GM13976 (cell line): ENCODE measurements at regions not wholly inside any gene's neighbourhood (a gene's known extent, or its start where the extent isn't known, plus 50 kb on each side); places are given as distances from the start of the nearest gene placed in this dataset.

Experiments used
- DNase-seq: peaks from one replicate; pipeline ENCODE4 v3.0.0; 2012; ENCODE audit warnings: low spot score
- in situ Hi-C: fragments of 300-500 bp; cut with MboI; formaldehyde crosslinking; loops from one replicate; pipeline ENCODE4 v1.12.0; 2022; ENCODE audit warnings: low sequenced_read_pairs, mixed read lengths, inconsistent platforms; ENCODE audit not compliant: unreplicated experiment
- TF ChIP-seq, protein P1 (sequence below): IDR thresholded peaks from 2 replicates; pipeline ENCODE4 v1.5.1; 2012; ENCODE audit warnings: borderline replicate concordance, mild to moderate bottlenecking; ENCODE audit not compliant: insufficient read depth; ENCODE audit errors: extremely low read depth, missing control alignments, control extremely low read depth

DNA sequence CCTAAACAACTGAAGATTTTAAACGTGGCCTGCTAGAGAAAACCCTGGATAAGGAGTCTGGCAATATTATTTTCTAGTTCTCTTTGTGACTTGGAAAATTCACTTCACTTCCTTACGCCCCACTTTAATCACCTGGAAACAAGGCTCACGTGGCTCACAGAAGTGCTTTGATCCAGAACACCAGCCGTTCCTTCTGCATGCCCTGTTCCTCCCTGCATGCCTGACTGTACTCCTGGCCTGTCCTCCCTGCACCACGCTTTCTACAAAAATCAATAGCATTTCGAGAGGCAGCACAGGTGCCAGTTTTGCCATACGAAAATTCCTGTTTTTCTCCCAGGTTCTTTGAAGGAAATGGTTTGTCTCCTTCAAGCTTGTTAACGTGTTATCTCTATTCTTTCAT lies 474.2 kb upstream of the RGMA start:
- TF ChIP-seq, protein P1, sequence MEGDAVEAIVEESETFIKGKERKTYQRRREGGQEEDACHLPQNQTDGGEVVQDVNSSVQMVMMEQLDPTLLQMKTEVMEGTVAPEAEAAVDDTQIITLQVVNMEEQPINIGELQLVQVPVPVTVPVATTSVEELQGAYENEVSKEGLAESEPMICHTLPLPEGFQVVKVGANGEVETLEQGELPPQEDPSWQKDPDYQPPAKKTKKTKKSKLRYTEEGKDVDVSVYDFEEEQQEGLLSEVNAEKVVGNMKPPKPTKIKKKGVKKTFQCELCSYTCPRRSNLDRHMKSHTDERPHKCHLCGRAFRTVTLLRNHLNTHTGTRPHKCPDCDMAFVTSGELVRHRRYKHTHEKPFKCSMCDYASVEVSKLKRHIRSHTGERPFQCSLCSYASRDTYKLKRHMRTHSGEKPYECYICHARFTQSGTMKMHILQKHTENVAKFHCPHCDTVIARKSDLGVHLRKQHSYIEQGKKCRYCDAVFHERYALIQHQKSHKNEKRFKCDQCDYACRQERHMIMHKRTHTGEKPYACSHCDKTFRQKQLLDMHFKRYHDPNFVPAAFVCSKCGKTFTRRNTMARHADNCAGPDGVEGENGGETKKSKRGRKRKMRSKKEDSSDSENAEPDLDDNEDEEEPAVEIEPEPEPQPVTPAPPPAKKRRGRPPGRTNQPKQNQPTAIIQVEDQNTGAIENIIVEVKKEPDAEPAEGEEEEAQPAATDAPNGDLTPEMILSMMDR = no peak
- in situ Hi-C loops = no loop called here

DNA sequence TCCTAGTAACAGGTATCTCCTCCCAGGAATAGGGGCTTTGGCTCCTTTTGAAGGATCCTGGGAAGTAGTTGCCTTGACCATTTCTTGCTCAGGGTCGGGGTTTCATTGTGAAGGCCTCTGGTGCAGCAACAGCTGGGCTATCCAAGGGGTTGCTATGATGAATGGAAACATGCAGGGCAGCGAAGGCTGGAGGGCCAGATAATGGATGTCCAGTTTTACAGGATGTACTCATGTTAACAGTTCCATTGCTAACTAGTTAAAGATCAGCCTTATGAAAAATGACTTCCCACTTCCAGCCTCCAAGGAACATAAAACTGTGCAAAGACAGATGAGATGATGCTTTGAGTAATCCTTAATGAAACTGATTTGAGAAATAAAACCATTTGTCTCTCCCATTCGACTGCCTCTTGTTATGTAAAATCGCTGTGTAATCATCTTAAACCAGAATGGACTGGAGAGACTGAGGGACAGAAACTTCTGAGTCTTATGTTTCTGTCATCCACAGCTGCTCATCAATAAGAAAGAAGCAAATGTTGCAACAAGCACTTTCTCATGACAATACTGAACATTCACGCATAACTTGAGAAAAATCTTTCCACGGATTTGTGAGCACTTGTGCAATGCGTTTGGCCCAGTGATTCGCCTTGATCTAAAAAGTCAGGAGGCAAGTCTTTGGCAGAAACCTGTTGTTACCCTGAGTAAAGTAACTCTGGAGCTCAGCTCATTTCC lies 473.5 kb upstream of the RGMA start:
- TF ChIP-seq, protein P1 = no peak
- in situ Hi-C loops = no loop called here
- no peak for DNase-seq

More for the DNA sequence above, 474.2 kb upstream of the RGMA start:
- no peak for DNase-seq

DNA sequence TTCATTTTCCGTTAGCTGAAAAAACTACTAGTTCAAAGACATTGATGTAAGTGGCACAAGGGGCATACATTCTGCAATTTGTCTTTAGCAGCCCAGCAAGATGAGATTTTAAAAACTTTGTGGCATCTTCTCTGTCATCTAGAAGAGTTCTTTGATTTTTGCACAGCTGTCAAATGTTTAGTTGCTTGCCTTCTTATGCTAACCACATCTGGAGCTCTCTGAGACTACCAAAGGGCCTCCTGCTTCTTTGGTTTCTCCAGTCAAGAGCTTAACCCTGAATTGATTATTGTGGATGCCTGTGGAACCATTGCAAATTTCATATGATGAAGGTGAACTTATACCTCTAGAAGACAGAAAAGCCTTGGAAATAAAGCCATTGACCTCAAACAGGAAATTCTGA lies 468.7 kb upstream of the RGMA start:
- in situ Hi-C loops = no loop called here
- DNase-seq = no peak
- TF ChIP-seq, protein P1 = no peak

DNA sequence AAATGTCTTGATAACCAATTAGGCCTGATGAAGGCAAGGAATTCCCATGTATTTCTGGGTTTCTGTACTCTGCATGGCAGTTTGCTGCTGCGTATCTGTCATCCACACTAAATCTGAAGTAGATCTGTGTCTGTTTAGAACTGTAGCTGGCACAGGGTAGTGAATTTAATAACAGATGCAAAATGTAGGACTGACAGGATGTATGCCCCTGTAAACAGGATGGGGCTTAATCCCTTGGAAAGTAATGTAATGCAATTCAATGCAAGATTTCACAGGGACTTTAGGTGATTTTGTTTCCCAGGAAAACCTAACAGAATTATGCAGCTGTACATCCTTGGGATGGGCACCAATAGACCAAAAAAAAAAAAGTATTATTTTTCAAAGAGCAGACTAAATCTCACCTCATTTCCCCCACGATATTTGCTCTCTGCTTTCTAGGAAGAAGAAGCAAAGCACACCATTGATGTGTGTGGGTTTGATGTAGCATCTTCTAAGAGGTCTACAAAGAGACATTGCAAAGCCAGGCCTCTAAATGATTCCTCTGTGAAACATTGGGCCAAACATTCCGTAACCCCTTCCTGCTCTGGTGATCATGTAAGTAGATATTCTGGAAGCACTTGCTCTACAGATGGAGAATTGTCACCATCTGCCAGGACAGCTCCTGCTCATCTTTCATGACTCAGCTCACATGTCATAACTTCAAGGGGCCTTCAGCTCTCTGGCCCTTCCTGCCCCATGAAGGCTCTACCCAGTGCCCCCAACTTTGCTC lies 464.3 kb upstream of the RGMA start:
- no peak for DNase-seq
- in situ Hi-C loops = no loop called here
- TF ChIP-seq, protein P1 = no peak

DNA sequence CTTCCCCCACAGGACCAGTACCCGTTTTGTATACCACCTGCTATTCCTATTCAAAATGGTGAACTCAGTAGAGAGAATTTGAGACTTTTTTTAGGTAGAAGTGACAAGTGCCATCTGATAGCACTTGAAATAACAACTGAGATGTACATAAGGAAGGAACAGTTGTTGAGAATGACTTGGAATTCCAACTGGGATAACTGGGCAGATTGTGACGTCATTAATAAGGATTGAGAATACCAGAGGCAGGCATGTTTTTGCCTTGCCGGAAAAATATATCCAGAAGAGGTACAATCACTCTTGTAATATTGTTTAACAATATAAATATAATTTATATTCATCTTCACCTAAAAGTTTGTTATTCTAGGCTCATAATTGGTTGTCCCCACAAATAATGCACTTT lies 454.1 kb upstream of the RGMA start:
- TF ChIP-seq, protein P1 = no peak
- in situ Hi-C loops = no loop called here
- DNase-seq = no peak

DNA sequence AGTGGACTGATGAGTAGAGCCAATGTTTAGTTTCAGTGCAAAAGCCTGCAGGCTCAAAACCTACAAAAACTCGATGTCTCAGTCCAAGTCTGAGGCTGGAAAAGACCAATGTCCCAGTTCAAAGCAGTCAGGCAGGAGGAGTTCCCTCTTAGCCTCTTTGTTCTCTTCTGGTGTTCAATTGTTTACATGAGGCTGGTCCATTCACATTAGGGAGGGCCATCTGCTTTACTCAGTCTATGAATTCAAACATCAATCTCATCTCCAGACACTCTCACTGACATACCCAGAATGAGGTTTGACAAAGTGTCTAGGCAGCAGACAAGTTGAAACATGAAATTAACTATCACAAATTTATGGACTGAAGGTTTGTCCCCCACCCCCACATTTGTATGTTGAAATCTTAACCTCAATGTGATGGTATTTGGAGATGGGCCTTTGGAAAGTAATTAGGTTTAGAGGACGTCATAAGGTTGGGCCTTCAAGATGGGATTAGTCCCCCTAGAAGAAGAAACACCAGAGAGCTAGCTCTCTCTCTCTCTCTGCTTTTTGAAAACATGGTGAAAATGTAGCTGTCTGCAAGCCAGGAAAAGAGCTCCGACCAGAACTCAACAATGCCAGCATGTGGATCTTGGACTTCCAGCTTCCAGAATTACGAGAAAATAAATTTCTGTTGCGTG lies 438.5 kb upstream of the RGMA start:
- no peak for DNase-seq
- TF ChIP-seq, protein P1 = no peak
- in situ Hi-C loops = no loop called here
